Vagina (tissue), 2 donors: ENCODE measurements at regions not wholly inside any gene's neighbourhood (a gene's known extent, or its start where the extent isn't known, plus 50 kb on each side); places are given as distances from the start of the nearest gene placed in this dataset.

Source experiments
- DNase-seq, 2 donors: peaks; one replicate each; pipeline ENCODE4 v3.0.0-alpha.2; 2017; ENCODE audit errors: extremely low spot score in 2 of 2
- H3K27ac ChIP-seq: fragments of 200-600 bp; sonication (generic); one replicate; pipeline ENCODE4 v1.5.1; 2019
- H3K27me3 ChIP-seq: fragments of 200-600 bp; sonication (generic); one replicate; pipeline ENCODE4 v1.5.1; 2019
- H3K36me3 ChIP-seq, 2 donors: fragments of 200-600 bp; sonication (generic); one replicate each; pipeline ENCODE4 v1.5.1; 2017 to 2019
- H3K4me1 ChIP-seq: fragments of 200-600 bp; sonication (generic); one replicate; pipeline ENCODE4 v1.5.1; 2019
- H3K4me3 ChIP-seq, 2 donors: fragments of 200-600 bp; sonication (generic); 1 replicate in 1 of 2; 2 replicates in 1 of 2; pipeline ENCODE4 v1.5.1; 2016 to 2019
- H3K9me3 ChIP-seq: fragments of 200-600 bp; sonication (generic); one replicate; pipeline ENCODE4 v1.5.1; 2019
- CTCF ChIP-seq, 3 experiments: fragments of 450-650 bp in 2 of 3; fragments of 200-600 bp in 1 of 3; sonication (generic) in 1 of 3; IDR thresholded peaks; one replicate each; pipeline ENCODE4 v1.5.1; 2017 to 2019; ENCODE audit warnings: antibody characterized with exemption in 3 of 3, mild to moderate bottlenecking in 2 of 3, moderate library complexity in 2 of 3
- POLR2A ChIP-seq, 2 donors: fragments of 450-650 bp; IDR thresholded peaks; one replicate each; pipeline ENCODE4 v1.6.1; 2017; ENCODE audit warnings: antibody characterized with exemption in 2 of 2, mild to moderate bottlenecking in 2 of 2, moderate library complexity in 2 of 2
- POLR2AphosphoS5 ChIP-seq, 2 donors: sonication (generic); formaldehyde crosslinking; IDR thresholded peaks; one replicate each; pipeline ENCODE4 v1.9.0; 2017; ENCODE audit warnings: antibody characterized with exemption in 2 of 2, mild to moderate bottlenecking in 2 of 2, low read depth in 1 of 2; ENCODE audit not compliant: insufficient read depth in 1 of 2
- intact Hi-C: fragments of 100-400 bp; cut with DNase I; formaldehyde crosslinking; loops from one replicate; pipeline ENCODE4 v1.15.1; 2023

GRCh38 chr15:95174301-95175259 lies 943.2 kb downstream of the MCTP2 start:
- intact Hi-C loops, result no loop called here
- TF ChIP-seq CTCF (IDR thresholded peaks at IDR 0.05), result no peak
- peak in 1 of 2 donors; percentile 39 for TF ChIP-seq POLR2AphosphoS5 (IDR thresholded peaks at IDR 0.05; ENCODE audit: insufficient read depth in 1 of 2, low read depth in 1 of 2)
- no peak for TF ChIP-seq POLR2A (IDR thresholded peaks at IDR 0.05)
- Histone ChIP-seq H3K36me3 (no peaks in the 10 kb centered on the region), H3K27me3 (no peaks in the 10 kb centered on the region), H3K9me3 (no peaks in the 10 kb centered on the region), H3K27ac (peak overlapping the region; percentile 47), H3K4me1 (peaks cover 29% of the 10 kb centered on the region), H3K4me3 (peak overlapping the region in 1 of 2 donors; percentile 4)
- DNase-seq, result no peak

- no peaks in the 10 kb centered on the region for H3K36me3 ChIP-seq
- no peaks in the 10 kb centered on the region for H3K27me3 ChIP-seq
- peaks cover 19% of the 10 kb centered on the region for H3K4me1 ChIP-seq
- intact Hi-C loops, result no loop called here
- no peaks in the 10 kb centered on the region for H3K9me3 ChIP-seq
- no peak for TF ChIP-seq POLR2AphosphoS5 (IDR thresholded peaks at IDR 0.05; ENCODE audit: insufficient read depth in 1 of 2, low read depth in 1 of 2)
- TF ChIP-seq CTCF (IDR thresholded peaks at IDR 0.05), result no peak
- no peak for TF ChIP-seq POLR2A (IDR thresholded peaks at IDR 0.05)
- DNase-seq, result no peak
- no peak overlapping the region for H3K27ac ChIP-seq
- no peak overlapping the region for H3K4me3 ChIP-seq
Observed at GRCh38 chr15:95175914-95176658, 944.7 kb downstream of the MCTP2 start.

GRCh38 chr15:95176794-95177577 lies 945.6 kb downstream of the MCTP2 start:
- Histone ChIP-seq H3K4me1 (peaks cover 13% of the 10 kb centered on the region), H3K27ac (no peak overlapping the region), H3K27me3 (no peaks in the 10 kb centered on the region), H3K4me3 (no peak overlapping the region), H3K9me3 (no peaks in the 10 kb centered on the region), H3K36me3 (no peaks in the 10 kb centered on the region)
- TF ChIP-seq CTCF (IDR thresholded peaks at IDR 0.05) (no peak), POLR2A (IDR thresholded peaks at IDR 0.05) (no peak), POLR2AphosphoS5 (IDR thresholded peaks at IDR 0.05; ENCODE audit: insufficient read depth in 1 of 2, low read depth in 1 of 2) (no peak)
- intact Hi-C loops, result no loop called here
- DNase-seq, result no peak

GRCh38 chr15:95180530-95180929 lies 949.2 kb downstream of the MCTP2 start:
- H3K4me3 ChIP-seq, result no peak overlapping the region
- intact Hi-C loops, result no loop called here
- no peaks in the 10 kb centered on the region for H3K27me3 ChIP-seq
- TF ChIP-seq POLR2A (IDR thresholded peaks at IDR 0.05) (no peak), CTCF (IDR thresholded peaks at IDR 0.05) (no peak), POLR2AphosphoS5 (IDR thresholded peaks at IDR 0.05; ENCODE audit: insufficient read depth in 1 of 2, low read depth in 1 of 2) (no peak)
- H3K4me1 ChIP-seq, result no peaks in the 10 kb centered on the region
- no peak overlapping the region for H3K27ac ChIP-seq
- no peak for DNase-seq
- H3K36me3 ChIP-seq, result no peaks in the 10 kb centered on the region
- no peaks in the 10 kb centered on the region for H3K9me3 ChIP-seq
